Upper lobe of right lung (tissue), 1 donor: ENCODE measurements at regions not wholly inside any gene's neighbourhood (a gene's known extent, or its start where the extent isn't known, plus 50 kb on each side); places are given as distances from the start of the nearest gene placed in this dataset.

Experiments
- ATAC-seq: fragments of 200-7000 bp; cut with Tn5 transposase; one replicate; pipeline ENCODE4 v1.9.1; 2020; ENCODE audit warnings: mild to moderate bottlenecking, moderate library complexity
- DNase-seq: peaks from one replicate; pipeline ENCODE4 v3.0.0-alpha.2; 2020
- H3K27ac ChIP-seq: fragments of 200-600 bp; one replicate; pipeline ENCODE4 v1.8.0; 2022
- H3K27me3 ChIP-seq: fragments of 200-600 bp; one replicate; pipeline ENCODE4 v1.8.0; 2022; ENCODE audit warnings: mild to moderate bottlenecking
- H3K36me3 ChIP-seq: fragments of 200-600 bp; one replicate; pipeline ENCODE4 v1.8.0; 2022
- H3K4me1 ChIP-seq: fragments of 200-600 bp; one replicate; pipeline ENCODE4 v1.8.0; 2022
- H3K4me3 ChIP-seq: fragments of 200-600 bp; one replicate; pipeline ENCODE4 v1.8.0; 2022; ENCODE audit warnings: mild to moderate bottlenecking
- H3K9me3 ChIP-seq: fragments of 200-600 bp; one replicate; pipeline ENCODE4 v1.8.0; 2022
- CTCF ChIP-seq: fragments of 200-600 bp; IDR thresholded peaks from one replicate; pipeline ENCODE4 v1.8.0; 2022; ENCODE audit warnings: antibody characterized with exemption
- intact Hi-C: fragments of 100-400 bp; cut with DNase I; formaldehyde crosslinking; loops from one replicate; pipeline ENCODE4 v1.11.0; 2022
- donor health status: DM: no; HTN: yes; CAD: no; lungs with severe emphysema.

GRCh38 chr1:70490153-70490552 lies 79.1 kb downstream of the CTH start:
- Histone ChIP-seq H3K27me3 (no peaks in the 10 kb centered on the region), H3K4me1 (no peaks in the 10 kb centered on the region), H3K27ac (no peak overlapping the region), H3K4me3 (no peak overlapping the region), H3K36me3 (no peaks in the 10 kb centered on the region), H3K9me3 (no peaks in the 10 kb centered on the region)
- no peak for DNase-seq
- no peak for TF ChIP-seq CTCF
- ATAC-seq = no peak
- intact Hi-C loops = no loop called here

DNA sequence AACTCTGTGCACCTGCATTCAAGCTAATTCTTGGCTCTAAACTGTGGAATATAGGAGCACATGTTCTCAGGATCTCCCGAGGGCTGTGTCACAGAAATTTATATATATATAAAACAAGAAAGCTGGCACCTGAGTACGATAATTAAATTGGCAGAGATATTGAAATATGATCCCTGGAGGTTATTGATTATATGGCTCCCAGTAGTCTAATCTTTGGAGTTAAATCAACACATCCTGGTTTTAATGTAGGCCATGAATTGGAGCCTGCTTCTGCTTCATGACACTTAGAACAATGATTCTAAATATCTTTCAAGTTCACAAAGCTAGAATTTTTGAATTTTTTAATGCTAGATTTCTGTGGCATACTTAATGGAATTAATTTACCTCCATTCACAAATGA lies 84.3 kb downstream of the CTH start:
- intact Hi-C loops = no loop called here

GRCh38 chr1:70496181-70496580 lies 85.1 kb downstream of the CTH start:
- intact Hi-C loops = no loop called here

More for the DNA sequence above, 84.3 kb downstream of the CTH start:
- Histone ChIP-seq H3K9me3 (no peaks in the 10 kb centered on the region), H3K36me3 (no peaks in the 10 kb centered on the region), H3K4me1 (no peaks in the 10 kb centered on the region), H3K4me3 (no peak overlapping the region), H3K27ac (no peak overlapping the region), H3K27me3 (no peaks in the 10 kb centered on the region)
- DNase-seq (no peak), ATAC-seq (no peak)
- TF ChIP-seq CTCF = no peak

DNA sequence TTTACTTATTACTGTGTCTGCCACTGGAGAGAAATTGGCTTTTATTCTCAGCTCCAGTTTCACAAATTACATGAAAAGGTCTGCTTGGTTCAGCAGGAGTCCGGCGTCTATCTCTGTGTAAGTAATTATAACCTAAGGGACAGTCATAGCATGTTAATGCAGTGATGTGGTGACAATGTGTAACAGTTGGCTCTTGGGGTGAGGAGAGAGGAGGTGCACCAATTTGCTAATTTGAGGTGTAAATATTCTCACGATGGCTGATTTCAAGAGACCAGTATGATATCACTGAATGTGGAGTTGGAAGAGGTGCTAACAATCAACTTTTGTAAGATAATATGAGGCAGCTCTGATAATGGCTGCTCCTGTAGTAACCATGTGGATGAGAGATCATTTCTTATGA lies 86.1 kb downstream of the CTH start:
- Histone ChIP-seq H3K27me3 (no peaks in the 10 kb centered on the region), H3K4me1 (no peaks in the 10 kb centered on the region), H3K4me3 (no peak overlapping the region), H3K36me3 (no peaks in the 10 kb centered on the region), H3K9me3 (no peaks in the 10 kb centered on the region), H3K27ac (no peak overlapping the region)
- ATAC-seq (no peak), DNase-seq (no peak)
- no peak for TF ChIP-seq CTCF
- intact Hi-C loops = no loop called here

More at GRCh38 chr1:70496181-70496580, 85.1 kb downstream of the CTH start:
- Histone ChIP-seq H3K4me3 (no peak overlapping the region), H3K4me1 (no peaks in the 10 kb centered on the region), H3K27me3 (no peaks in the 10 kb centered on the region), H3K9me3 (no peaks in the 10 kb centered on the region), H3K27ac (no peak overlapping the region), H3K36me3 (no peaks in the 10 kb centered on the region)
- no peak for TF ChIP-seq CTCF
- ATAC-seq = no peak
- DNase-seq = no peak

- no peak for TF ChIP-seq CTCF
- intact Hi-C loops = no loop called here
- ATAC-seq (no peak), DNase-seq (no peak)
- H3K36me3 ChIP-seq = no peaks in the 10 kb centered on the region
- no peak overlapping the region for H3K27ac ChIP-seq
- H3K9me3 ChIP-seq = no peaks in the 10 kb centered on the region
- H3K27me3 ChIP-seq = no peaks in the 10 kb centered on the region
- no peaks in the 10 kb centered on the region for H3K4me1 ChIP-seq
- H3K4me3 ChIP-seq = no peak overlapping the region
Measured at GRCh38 chr1:70498666-70499065, 87.6 kb downstream of the CTH start.

DNA sequence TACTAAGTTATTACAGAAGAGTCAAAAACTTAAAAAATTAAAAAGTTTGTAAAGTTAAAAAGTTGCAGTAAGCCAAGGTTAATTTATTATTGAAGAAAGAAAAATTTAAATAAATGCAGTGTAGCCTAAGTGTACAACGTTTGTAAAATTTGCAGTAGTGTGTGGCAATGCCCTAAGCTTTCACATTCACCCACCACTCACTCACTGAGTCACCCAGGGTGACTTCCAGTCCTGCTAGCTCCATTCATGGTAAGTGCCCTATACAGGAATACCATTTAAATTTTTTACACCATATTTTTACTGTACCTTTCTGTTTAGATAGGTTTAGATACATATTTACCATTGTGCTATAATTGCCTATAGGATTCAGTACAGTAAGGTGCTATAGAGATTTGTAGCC lies 88.6 kb downstream of the CTH start:
- Histone ChIP-seq H3K27ac (no peak overlapping the region), H3K36me3 (no peaks in the 10 kb centered on the region), H3K4me1 (no peaks in the 10 kb centered on the region), H3K27me3 (no peaks in the 10 kb centered on the region), H3K9me3 (no peaks in the 10 kb centered on the region), H3K4me3 (no peak overlapping the region)
- no peak for DNase-seq
- ATAC-seq = no peak
- no peak for TF ChIP-seq CTCF
- intact Hi-C loops = no loop called here
